ENCODE measurements at regions not wholly inside any gene's neighbourhood (a gene's known extent, or its start where the extent isn't known, plus 50 kb on each side); places are given as distances from the start of the nearest gene placed in this dataset.

DNA sequence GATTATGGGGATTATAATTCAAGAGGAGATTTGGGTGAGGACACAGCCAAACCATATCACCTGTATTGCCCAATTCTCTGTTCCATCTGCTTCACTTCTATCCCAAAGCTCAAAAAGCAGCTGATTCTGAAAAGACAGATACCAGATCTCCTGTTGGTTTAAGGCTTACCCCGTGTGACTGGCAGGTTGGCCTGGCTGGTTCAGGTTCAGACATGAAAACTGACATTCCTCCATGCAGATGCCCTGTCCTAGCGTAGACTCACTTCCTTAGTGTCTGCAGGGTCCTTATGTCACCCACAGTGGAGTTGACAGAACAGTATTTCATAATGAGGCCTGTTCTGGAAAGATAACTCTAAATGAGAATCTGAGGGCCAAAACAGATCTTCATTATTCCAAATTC is 61.1 kb upstream of the FLRT2 start:
- TF ChIP-seq, protein P1, sequence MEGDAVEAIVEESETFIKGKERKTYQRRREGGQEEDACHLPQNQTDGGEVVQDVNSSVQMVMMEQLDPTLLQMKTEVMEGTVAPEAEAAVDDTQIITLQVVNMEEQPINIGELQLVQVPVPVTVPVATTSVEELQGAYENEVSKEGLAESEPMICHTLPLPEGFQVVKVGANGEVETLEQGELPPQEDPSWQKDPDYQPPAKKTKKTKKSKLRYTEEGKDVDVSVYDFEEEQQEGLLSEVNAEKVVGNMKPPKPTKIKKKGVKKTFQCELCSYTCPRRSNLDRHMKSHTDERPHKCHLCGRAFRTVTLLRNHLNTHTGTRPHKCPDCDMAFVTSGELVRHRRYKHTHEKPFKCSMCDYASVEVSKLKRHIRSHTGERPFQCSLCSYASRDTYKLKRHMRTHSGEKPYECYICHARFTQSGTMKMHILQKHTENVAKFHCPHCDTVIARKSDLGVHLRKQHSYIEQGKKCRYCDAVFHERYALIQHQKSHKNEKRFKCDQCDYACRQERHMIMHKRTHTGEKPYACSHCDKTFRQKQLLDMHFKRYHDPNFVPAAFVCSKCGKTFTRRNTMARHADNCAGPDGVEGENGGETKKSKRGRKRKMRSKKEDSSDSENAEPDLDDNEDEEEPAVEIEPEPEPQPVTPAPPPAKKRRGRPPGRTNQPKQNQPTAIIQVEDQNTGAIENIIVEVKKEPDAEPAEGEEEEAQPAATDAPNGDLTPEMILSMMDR (IDR thresholded peaks at IDR 0.05; ENCODE audit: insufficient read depth, low read length), result no peak
- TF ChIP-seq POLR2AphosphoS5 (IDR thresholded peaks at IDR 0.05; ENCODE audit: low read depth), result no peak
